ENCODE measurements at regions not wholly inside any gene's neighbourhood (a gene's known extent, or its start where the extent isn't known, plus 50 kb on each side); places are given as distances from the start of the nearest gene placed in this dataset.

- no peak for TF ChIP-seq CTCF (IDR thresholded peaks at IDR 0.05 in 2 of 3, conservative IDR thresholded peaks at IDR 0.05 in 1 of 3; ENCODE audit: borderline replicate concordance in 1 of 3, insufficient read depth in 1 of 3, low read depth in 2 of 3, low read length in 2 of 3)
- TF ChIP-seq ZNF274 (IDR thresholded peaks at IDR 0.05; ENCODE audit: low read depth, low read length) = no peak
- no peak for TF ChIP-seq SIN3A (IDR thresholded peaks at IDR 0.05; ENCODE audit: low read depth)
- no peak for TF ChIP-seq EGR1 (IDR thresholded peaks at IDR 0.05; ENCODE audit: low read depth)
- TF ChIP-seq EZH2 (IDR thresholded peaks at IDR 0.05) = no peak
- TF ChIP-seq ATF3 (IDR thresholded peaks at IDR 0.05) = no peak
- no peak for TF ChIP-seq REST (IDR thresholded peaks at IDR 0.05; ENCODE audit: low read depth)
- no peak for TF ChIP-seq MAX (IDR thresholded peaks at IDR 0.05)
Observed at GRCh38 chr1:223029985-223030769, 112.9 kb downstream of the TLR5 start (continued).
